HG02642 (cell line): ENCODE measurements at regions not wholly inside any gene's neighbourhood (a gene's known extent, or its start where the extent isn't known, plus 50 kb on each side); places are given as distances from the start of the nearest gene placed in this dataset.
"Not testable (repeated sequence)": the region's sequence is repeated elsewhere in the genome, so short reads cannot be mapped to it uniquely, and the experiment has no call there.

Source experiments
- ATAC-seq: cut with Tn5 transposase; IDR thresholded peaks from one replicate; pipeline ENCODE4 v1.9.1; 2021; ENCODE audit warnings: mild to moderate bottlenecking; ENCODE audit not compliant: unreplicated experiment, poor library complexity

DNA sequence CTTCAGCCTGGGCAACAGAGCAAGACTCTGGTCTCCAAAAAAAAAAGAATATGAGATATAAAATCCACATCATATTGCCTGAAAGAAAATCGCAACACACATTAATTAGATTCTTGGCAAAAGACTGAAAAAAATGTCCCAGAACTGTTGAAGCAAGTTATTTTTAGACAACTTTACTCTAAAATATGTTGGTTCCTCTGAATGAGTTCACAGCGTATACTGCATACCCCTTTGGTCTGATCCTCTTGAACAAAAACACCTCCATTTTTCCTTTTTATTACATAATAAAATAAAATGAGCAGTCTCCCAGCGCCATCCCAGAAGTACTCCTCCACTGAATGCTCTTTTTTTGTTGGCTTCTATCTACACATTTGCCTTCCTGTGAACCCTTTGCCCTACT, 126.0 kb upstream of the TMEM170B start:
- ATAC-seq = no peak

GRCh38 chr6:11410539-11411307, 126.8 kb upstream of the TMEM170B start:
- no peak for ATAC-seq

DNA sequence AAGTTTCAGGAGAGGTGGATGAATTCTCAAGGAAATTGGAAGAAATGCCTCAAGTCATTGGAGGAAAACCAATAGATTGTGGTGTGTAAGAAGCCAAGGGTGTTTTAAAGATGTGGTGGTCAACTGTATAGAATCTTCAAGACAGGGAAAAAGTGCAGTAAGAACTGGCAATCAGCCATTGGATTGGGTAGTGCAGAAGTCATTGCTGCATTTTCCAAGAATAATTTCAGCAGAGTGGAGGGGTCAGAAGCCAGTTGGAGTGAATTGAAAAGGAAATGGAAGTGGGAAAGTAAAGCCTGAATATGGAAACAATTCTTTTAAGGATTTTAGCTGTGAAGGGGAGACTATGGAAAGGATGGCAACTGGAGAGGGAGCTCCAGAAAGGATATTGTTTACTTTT, 128.2 kb upstream of the TMEM170B start:
- ATAC-seq = no peak

DNA sequence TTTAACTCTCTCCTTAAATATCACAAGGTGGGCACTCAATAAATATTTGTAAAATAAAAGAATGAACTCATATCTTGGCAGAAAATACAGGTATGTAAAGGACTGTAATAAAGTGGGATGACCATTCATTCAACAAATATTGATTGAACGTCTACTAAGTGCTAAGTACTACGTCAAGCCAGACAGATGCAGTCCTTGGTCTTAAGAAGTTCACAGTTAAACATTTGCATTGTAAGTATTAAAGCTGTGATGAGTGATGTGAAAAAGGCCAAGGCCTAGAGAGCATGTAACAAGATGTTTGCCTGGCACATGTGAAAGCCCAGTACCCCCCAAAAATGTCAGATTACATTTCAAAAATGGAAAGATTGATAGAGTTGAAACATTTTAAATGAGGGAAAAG, 130.1 kb upstream of the TMEM170B start:
- no peak for ATAC-seq

DNA sequence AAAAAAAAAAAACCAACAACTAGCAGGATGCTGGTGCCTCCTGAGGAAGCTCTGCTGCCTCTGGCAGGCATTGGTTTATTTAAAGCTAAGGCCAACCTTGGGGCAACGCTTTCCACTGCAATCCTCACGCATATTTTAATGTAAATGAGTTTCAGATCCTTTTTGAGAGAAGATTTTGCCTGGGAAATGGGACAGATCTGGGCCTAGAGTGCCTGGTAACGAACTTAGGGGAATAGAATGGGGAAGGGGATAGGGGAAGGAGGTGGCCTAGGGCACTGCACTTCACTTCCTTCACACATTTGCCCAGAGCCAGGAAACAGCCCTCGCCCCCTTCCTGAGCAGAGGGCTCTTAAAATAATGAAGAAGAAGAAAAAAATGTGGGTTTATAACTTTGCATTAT, 132.7 kb upstream of the TMEM170B start:
- no peak for ATAC-seq

- ATAC-seq = peak; percentile 74
Measured at GRCh38 chr6:11404081-11404480, 133.5 kb upstream of the TMEM170B start.

- no peak for ATAC-seq
Measured at GRCh38 chr6:11403035-11403601, 134.4 kb upstream of the TMEM170B start.

DNA sequence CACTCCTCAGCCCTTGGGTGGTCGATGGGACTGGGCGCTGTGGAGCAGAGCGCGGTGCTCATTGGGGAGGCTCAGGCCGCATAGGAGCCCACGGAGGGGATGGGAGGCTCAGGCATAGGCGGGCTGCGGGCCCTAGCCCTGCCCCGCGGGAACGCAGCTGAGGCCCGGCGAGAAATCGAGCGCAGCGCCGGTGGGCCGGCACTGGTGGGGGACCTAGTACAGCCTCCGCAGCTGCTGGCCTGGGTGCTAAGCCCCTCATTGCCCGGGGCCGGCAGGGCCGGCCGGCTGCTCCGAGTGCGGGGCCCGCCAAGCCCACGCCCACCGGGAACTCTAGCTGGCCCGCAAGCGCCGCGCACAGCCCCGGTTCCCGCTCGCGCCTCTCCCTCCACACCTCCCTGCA, 135.0 kb upstream of the TMEM170B start:
- not testable (repeated sequence) for ATAC-seq

- not testable (repeated sequence) for ATAC-seq
Measured at GRCh38 chr6:11401954-11402353, 135.6 kb upstream of the TMEM170B start.

GRCh38 chr6:11398451-11399326, 138.9 kb upstream of the TMEM170B start:
- ATAC-seq = no peak

DNA sequence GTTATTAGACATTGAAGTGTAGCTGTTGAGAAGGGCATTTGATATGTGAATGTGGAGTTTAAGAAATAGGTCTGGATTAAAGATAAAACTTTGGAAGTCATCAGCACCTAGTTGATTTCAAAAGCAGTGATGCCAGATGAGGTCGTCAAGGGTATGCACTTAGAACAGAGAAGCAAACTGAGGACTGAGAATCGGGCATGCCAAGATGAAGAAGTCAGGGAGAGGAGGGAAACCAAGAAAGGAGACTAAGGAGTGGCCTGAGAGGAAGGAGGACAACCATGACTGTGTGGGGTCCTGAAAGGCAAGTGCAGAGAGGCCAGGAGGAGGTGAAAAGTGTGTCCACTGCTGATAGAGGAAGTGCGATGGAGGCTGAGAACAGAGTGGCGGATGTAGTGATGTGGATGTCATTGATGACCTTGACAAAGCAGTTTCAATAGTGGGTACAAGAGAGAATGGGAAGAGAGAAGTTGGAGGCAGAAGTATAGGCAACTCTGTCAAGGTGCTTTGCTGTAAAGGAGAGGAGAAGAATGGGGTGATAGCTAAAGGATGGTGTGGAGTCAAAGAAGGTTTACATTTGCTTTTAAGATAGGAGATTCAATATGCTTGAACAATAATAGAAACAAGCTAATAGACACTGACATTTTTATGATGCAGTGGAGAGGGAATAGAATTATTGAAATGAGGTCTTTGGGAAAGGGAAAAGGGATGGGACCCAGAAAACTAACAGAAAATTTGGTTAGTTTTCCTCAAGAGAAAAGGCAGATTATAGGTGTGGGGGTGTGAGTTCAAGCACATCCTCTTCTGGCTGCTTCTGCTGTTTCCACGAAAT, 139.7 kb upstream of the TMEM170B start:
- ATAC-seq = no peak

DNA sequence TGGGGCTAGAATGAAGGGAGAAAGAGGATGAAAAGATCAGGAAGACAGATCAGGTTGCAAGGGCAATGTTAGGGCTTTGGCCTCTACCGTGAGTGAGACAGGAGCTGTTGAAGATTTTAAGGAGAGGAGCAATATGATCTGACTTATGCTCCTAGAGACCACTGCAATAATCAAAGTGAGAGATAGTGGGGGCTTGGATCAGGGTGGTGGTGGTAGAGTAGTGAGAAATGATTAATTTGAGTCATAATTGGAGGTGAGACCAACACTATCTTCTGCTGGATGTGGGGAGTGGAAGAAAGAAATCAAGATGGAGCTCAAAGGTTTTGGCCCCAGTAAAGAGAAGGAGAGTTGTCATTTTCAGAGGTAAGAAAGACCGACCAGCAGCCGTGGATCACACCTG, 140.7 kb upstream of the TMEM170B start:
- ATAC-seq = no peak

GRCh38 chr6:11393713-11394627, 143.6 kb upstream of the TMEM170B start:
- ATAC-seq = no peak

DNA sequence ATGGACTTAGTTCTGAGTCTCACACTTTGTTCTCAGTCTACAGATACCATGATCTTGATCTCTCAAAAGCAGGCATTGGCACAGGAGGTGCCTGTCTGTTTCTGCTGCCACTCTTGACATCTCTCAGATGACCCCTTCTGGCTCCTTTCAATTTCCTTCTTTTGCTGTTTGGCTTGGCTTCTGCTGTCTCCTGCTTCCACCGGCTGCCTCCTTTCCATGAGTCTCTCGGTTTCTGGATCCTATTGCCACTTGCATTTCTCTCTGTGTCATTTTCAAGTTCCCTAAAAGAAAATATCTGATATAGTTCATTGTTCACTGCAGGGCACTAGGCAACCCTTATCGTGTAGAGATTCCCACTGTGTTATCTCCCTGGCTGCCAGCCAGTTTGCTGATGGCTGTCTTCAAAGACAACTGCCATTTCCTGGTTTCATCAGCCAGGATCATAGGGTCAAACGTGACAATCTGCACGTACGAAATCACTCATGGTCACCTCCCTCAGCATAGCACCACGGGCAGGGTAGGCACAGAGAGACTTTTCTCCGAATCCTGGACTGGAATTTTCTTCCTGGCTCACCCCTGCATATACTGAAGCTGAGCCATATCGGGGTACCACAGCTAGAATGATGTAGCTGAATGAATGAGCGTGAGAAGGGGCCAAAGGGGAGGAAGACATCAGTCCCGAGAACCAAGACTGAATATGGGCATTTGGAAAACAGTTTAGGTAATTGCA, 144.6 kb upstream of the TMEM170B start:
- no peak for ATAC-seq

- ATAC-seq = no peak
Measured at GRCh38 chr6:11391934-11392777, 145.4 kb upstream of the TMEM170B start.

- ATAC-seq = no peak
Measured at GRCh38 chr6:11389977-11390376, 147.6 kb upstream of the TMEM170B start.

- ATAC-seq = no peak
Measured at GRCh38 chr6:11388983-11389944, 148.3 kb upstream of the TMEM170B start.
